HepG2 (cell line): ENCODE measurements at regions not wholly inside any gene's neighbourhood (a gene's known extent, or its start where the extent isn't known, plus 50 kb on each side); places are given as distances from the start of the nearest gene placed in this dataset.

Experiments used
- ETV5 ChIP-seq: IDR thresholded peaks from 2 replicates; pipeline ENCODE4 v1.6.1; 2018; ENCODE audit warnings: missing biosample characterization, missing genetic modification reagents, inconsistent platforms, borderline replicate concordance
- FOXO1 ChIP-seq: sonication (generic); formaldehyde crosslinking; IDR thresholded peaks from 2 replicates; pipeline ENCODE4 v1.4.0; 2020; ENCODE audit warnings: missing genetic modification reagents
- GABPA ChIP-seq, 2 experiments: IDR thresholded peaks; 2 replicates each; pipeline ENCODE4 v1.6.1; 2011 to 2016; ENCODE audit warnings: low read depth in 2 of 2, low read length in 1 of 2, missing biosample characterization in 1 of 2, missing genetic modification characterization in 1 of 2
- MYC ChIP-seq: sonication (generic); formaldehyde crosslinking; IDR thresholded peaks from 2 replicates; pipeline ENCODE4 v1.9.0; 2021; ENCODE audit warnings: missing genetic modification reagents, borderline replicate concordance
- RARA ChIP-seq: IDR thresholded peaks from 2 replicates; pipeline ENCODE4 v1.6.1; 2016; ENCODE audit warnings: missing genetic modification reagents, missing compliant biosample characterization
- TBL1XR1 ChIP-seq: fragments of 150-350 bp; IDR thresholded peaks from 2 replicates; pipeline ENCODE4 v1.6.1; 2014; ENCODE audit warnings: borderline replicate concordance, low read length; ENCODE audit not compliant: partially characterized antibody
- THYN1 ChIP-seq: sonication (generic); formaldehyde crosslinking; IDR thresholded peaks from 2 replicates; pipeline ENCODE4 v1.8.1; 2023; ENCODE audit warnings: low read depth, mild to moderate bottlenecking, moderate library complexity, missing genetic modification reagents, borderline replicate concordance
- ZNF460 ChIP-seq: sonication (generic); formaldehyde crosslinking; IDR thresholded peaks from 2 replicates; pipeline ENCODE4 v1.5.1; 2020; ENCODE audit warnings: missing genetic modification reagents, mild to moderate bottlenecking, borderline replicate concordance
- ZNF572 ChIP-seq: sonication (generic); formaldehyde crosslinking; IDR thresholded peaks from 2 replicates; pipeline ENCODE4 v1.5.1; 2020; ENCODE audit warnings: mild to moderate bottlenecking, missing genetic modification reagents
- ZNF607 ChIP-seq: sonication (generic); formaldehyde crosslinking; IDR thresholded peaks from 2 replicates; pipeline ENCODE4 v1.5.1; 2020; ENCODE audit warnings: missing genetic modification reagents, mild to moderate bottlenecking, borderline replicate concordance
- TF ChIP-seq, protein P1 (sequence below): IDR thresholded peaks from 2 replicates; pipeline ENCODE4 v1.6.1; 2018; ENCODE audit warnings: missing genetic modification reagents, mild to moderate bottlenecking, missing compliant biosample characterization
- TF ChIP-seq, protein P2 (sequence below): sonication (generic); formaldehyde crosslinking; IDR thresholded peaks from 2 replicates; pipeline ENCODE4 v1.5.1; 2020; ENCODE audit warnings: mild to moderate bottlenecking, missing genetic modification reagents, moderate library complexity
- TF ChIP-seq, protein P3 (sequence below): sonication (generic); formaldehyde crosslinking; IDR thresholded peaks from 2 replicates; pipeline ENCODE4 v1.4.0; 2020; ENCODE audit warnings: missing genetic modification reagents
- TF ChIP-seq, protein P4 (sequence below): sonication (generic); formaldehyde crosslinking; IDR thresholded peaks from 2 replicates; pipeline ENCODE4 v1.5.1; 2020; ENCODE audit warnings: mild to moderate bottlenecking, missing genetic modification reagents, borderline replicate concordance

DNA sequence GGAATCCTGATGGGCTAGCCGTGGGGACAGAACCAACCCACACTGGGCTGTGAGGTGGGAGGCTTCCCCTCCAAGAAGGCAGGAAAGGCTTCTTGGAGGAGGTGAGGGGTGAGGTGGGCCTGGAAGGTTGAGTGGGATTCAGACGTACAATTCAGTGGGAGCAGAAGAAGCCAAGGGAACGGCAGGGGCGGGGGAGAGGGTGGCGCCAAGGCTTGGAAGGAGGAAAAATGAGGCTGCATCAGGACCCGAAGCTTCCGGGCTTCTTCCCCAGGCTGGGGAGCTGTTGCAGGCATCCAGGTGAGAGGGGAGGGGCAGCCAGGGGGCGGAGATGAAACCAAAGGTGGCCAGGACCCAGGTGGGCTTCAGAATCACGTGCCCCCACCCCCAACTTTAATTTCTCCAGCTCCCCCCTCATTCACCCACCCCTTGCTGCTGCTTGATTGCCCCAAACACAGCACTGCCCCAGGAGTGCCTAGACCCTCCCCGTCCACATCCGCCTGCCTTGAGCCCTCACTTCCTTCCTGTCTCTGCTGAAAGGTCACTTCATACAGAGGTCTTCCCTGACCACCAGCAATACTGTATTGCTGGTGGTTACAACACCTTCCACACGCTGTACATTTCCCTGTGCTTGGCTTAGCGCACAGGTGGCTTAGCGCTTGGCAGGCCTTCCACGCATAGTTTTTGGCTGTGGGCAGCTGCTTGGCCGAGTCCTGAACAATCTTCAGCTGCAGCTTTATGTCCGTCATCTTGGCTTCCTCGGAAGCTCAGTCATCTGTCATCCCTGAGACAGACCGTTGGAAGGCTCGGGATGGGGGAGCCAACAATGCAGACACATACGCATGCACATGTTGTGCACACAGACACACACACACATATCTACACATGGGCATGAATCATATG, 193.5 kb downstream of the RGS3 start (continued):
- TF ChIP-seq, protein P1, sequence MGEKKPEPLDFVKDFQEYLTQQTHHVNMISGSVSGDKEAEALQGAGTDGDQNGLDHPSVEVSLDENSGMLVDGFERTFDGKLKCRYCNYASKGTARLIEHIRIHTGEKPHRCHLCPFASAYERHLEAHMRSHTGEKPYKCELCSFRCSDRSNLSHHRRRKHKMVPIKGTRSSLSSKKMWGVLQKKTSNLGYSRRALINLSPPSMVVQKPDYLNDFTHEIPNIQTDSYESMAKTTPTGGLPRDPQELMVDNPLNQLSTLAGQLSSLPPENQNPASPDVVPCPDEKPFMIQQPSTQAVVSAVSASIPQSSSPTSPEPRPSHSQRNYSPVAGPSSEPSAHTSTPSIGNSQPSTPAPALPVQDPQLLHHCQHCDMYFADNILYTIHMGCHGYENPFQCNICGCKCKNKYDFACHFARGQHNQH (CRISPR knock-in tag): 0 out of 2 replicates have a peak, but pooled peaks have one; percentile 10
- TF ChIP-seq, protein P2, sequence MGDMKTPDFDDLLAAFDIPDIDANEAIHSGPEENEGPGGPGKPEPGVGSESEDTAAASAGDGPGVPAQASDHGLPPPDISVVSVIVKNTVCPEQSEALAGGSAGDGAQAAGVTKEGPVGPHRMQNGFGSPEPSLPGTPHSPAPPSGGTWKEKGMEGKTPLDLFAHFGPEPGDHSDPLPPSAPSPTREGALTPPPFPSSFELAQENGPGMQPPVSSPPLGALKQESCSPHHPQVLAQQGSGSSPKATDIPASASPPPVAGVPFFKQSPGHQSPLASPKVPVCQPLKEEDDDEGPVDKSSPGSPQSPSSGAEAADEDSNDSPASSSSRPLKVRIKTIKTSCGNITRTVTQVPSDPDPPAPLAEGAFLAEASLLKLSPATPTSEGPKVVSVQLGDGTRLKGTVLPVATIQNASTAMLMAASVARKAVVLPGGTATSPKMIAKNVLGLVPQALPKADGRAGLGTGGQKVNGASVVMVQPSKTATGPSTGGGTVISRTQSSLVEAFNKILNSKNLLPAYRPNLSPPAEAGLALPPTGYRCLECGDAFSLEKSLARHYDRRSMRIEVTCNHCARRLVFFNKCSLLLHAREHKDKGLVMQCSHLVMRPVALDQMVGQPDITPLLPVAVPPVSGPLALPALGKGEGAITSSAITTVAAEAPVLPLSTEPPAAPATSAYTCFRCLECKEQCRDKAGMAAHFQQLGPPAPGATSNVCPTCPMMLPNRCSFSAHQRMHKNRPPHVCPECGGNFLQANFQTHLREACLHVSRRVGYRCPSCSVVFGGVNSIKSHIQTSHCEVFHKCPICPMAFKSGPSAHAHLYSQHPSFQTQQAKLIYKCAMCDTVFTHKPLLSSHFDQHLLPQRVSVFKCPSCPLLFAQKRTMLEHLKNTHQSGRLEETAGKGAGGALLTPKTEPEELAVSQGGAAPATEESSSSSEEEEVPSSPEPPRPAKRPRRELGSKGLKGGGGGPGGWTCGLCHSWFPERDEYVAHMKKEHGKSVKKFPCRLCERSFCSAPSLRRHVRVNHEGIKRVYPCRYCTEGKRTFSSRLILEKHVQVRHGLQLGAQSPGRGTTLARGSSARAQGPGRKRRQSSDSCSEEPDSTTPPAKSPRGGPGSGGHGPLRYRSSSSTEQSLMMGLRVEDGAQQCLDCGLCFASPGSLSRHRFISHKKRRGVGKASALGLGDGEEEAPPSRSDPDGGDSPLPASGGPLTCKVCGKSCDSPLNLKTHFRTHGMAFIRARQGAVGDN: 0 out of 2 replicates have a peak, but pooled peaks have one; percentile 14
- TF ChIP-seq ZNF607 (0 out of 2 replicates have a peak, but pooled peaks have one; percentile 24), ZNF460 (CRISPR knock-in tag) (no peak), ZNF572 (CRISPR knock-in tag) (0 out of 2 replicates have a peak, but pooled peaks have one; percentile 30), RARA (peak; percentile 27; the same call in 1 of the 2 replicates), FOXO1 (no peak), TBL1XR1 (no peak), ETV5 (CRISPR knock-in tag) (peak; percentile 65; the same call in 1 of the 2 replicates), THYN1 (CRISPR knock-in tag) (no peak), MYC (CRISPR knock-in tag) (no peak), GABPA (IDR thresholded peaks at IDR 0.05; ENCODE audit: low read depth, low read length) (peak; percentile 56), GABPA (CRISPR knock-in tag; IDR thresholded peaks at IDR 0.05; ENCODE audit: low read depth) (peak; percentile 78)
- TF ChIP-seq, protein P3, sequence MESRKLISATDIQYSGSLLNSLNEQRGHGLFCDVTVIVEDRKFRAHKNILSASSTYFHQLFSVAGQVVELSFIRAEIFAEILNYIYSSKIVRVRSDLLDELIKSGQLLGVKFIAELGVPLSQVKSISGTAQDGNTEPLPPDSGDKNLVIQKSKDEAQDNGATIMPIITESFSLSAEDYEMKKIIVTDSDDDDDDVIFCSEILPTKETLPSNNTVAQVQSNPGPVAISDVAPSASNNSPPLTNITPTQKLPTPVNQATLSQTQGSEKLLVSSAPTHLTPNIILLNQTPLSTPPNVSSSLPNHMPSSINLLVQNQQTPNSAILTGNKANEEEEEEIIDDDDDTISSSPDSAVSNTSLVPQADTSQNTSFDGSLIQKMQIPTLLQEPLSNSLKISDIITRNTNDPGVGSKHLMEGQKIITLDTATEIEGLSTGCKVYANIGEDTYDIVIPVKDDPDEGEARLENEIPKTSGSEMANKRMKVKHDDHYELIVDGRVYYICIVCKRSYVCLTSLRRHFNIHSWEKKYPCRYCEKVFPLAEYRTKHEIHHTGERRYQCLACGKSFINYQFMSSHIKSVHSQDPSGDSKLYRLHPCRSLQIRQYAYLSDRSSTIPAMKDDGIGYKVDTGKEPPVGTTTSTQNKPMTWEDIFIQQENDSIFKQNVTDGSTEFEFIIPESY: peak; percentile 97
- TF ChIP-seq, protein P4, sequence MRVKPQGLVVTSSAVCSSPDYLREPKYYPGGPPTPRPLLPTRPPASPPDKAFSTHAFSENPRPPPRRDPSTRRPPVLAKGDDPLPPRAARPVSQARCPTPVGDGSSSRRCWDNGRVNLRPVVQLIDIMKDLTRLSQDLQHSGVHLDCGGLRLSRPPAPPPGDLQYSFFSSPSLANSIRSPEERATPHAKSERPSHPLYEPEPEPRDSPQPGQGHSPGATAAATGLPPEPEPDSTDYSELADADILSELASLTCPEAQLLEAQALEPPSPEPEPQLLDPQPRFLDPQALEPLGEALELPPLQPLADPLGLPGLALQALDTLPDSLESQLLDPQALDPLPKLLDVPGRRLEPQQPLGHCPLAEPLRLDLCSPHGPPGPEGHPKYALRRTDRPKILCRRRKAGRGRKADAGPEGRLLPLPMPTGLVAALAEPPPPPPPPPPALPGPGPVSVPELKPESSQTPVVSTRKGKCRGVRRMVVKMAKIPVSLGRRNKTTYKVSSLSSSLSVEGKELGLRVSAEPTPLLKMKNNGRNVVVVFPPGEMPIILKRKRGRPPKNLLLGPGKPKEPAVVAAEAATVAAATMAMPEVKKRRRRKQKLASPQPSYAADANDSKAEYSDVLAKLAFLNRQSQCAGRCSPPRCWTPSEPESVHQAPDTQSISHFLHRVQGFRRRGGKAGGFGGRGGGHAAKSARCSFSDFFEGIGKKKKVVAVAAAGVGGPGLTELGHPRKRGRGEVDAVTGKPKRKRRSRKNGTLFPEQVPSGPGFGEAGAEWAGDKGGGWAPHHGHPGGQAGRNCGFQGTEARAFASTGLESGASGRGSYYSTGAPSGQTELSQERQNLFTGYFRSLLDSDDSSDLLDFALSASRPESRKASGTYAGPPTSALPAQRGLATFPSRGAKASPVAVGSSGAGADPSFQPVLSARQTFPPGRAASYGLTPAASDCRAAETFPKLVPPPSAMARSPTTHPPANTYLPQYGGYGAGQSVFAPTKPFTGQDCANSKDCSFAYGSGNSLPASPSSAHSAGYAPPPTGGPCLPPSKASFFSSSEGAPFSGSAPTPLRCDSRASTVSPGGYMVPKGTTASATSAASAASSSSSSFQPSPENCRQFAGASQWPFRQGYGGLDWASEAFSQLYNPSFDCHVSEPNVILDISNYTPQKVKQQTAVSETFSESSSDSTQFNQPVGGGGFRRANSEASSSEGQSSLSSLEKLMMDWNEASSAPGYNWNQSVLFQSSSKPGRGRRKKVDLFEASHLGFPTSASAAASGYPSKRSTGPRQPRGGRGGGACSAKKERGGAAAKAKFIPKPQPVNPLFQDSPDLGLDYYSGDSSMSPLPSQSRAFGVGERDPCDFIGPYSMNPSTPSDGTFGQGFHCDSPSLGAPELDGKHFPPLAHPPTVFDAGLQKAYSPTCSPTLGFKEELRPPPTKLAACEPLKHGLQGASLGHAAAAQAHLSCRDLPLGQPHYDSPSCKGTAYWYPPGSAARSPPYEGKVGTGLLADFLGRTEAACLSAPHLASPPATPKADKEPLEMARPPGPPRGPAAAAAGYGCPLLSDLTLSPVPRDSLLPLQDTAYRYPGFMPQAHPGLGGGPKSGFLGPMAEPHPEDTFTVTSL (CRISPR knock-in tag): no peak
